ENCODE measurements at regions not wholly inside any gene's neighbourhood (a gene's known extent, or its start where the extent isn't known, plus 50 kb on each side); places are given as distances from the start of the nearest gene placed in this dataset.

- Histone ChIP-seq H3K27ac (no peak overlapping the region), H3K4me3 (no peak overlapping the region), H3K27me3 (no peaks in the 10 kb centered on the region), H3K36me3 (no peaks in the 10 kb centered on the region), H3K4me1 (no peaks in the 10 kb centered on the region), H3K9me3 (no peaks in the 10 kb centered on the region)
- DNase-seq, result no peak
- TF ChIP-seq POLR2A (IDR thresholded peaks at IDR 0.05) (no peak), CTCF (IDR thresholded peaks at IDR 0.05) (no peak)
- intact Hi-C loops (cut with DNase I; ENCODE audit: low total_unique reads), result no loop called here
These were observed 295.0 kb downstream of the TGFB2 start for GRCh38 chr1:218640173-218640572.

DNA sequence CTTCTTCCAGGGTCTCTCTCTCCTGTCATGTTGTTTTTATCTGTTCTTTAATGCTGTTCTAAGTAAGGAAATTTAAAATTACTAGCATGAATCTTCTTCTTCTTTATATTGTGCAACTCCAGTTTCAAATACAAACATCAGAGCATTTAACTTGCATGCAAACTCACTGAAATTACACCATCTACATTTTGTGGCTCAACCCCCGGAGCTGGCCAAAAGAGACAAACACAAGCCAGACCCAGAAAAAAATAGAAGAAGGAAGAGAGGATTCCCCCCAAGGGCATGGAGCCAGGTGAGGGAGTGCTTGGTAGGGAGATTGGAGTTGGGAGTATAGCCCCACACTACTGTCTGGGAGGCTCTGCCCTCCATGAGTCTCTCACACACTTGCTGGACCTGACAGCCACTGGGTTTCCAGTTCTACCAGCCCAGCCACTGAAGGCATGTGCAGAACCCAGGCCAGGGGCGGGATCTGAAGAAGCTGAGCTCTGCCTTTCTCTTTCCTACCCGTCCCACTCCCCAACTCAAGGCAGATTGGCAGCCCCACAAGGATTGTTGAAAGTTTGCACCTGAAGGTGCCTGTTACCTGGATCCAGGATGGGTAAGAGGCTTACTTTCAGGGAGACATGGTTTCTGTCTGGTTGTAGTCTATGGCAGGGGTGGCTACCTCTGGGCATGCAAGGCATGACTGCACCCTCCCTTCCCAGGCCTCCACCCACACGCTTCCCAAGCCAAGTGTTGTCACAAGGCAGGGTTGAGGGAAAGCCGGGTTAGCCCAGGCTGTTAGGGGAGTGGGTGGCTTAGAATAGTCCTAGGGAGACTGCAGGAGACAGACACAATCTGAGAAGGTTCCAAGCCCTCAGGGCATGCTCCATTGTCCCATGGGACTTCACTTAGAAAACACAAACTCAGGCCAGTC is 297.2 kb downstream of the TGFB2 start:
- Histone ChIP-seq H3K4me1 (no peaks in the 10 kb centered on the region), H3K27ac (peak overlapping the region; percentile 39 to 59), H3K9me3 (no peaks in the 10 kb centered on the region), H3K36me3 (no peaks in the 10 kb centered on the region), H3K4me3 (no peak overlapping the region), H3K27me3 (no peaks in the 10 kb centered on the region)
- intact Hi-C loops (cut with DNase I; ENCODE audit: low total_unique reads), result no loop called here
- DNase-seq, result peak; percentile 28 to 64
- no peak for TF ChIP-seq POLR2A (IDR thresholded peaks at IDR 0.05)
- TF ChIP-seq CTCF (IDR thresholded peaks at IDR 0.05), result no peak

GRCh38 chr1:218643281-218643680 is 298.1 kb downstream of the TGFB2 start:
- intact Hi-C loops (cut with DNase I; ENCODE audit: low total_unique reads), result no loop called here
- Histone ChIP-seq H3K4me3 (no peak overlapping the region), H3K27me3 (no peaks in the 10 kb centered on the region), H3K4me1 (no peaks in the 10 kb centered on the region), H3K36me3 (no peaks in the 10 kb centered on the region), H3K27ac (no peak overlapping the region), H3K9me3 (no peaks in the 10 kb centered on the region)
- TF ChIP-seq CTCF (IDR thresholded peaks at IDR 0.05) (no peak), POLR2A (IDR thresholded peaks at IDR 0.05) (no peak)
- no peak for DNase-seq

GRCh38 chr1:218643926-218644325 is 298.8 kb downstream of the TGFB2 start:
- no peaks in the 10 kb centered on the region for H3K27me3 ChIP-seq
- no peak for TF ChIP-seq CTCF (IDR thresholded peaks at IDR 0.05)
- TF ChIP-seq POLR2A (IDR thresholded peaks at IDR 0.05), result no peak
- DNase-seq, result no peak
- H3K27ac ChIP-seq, result no peak overlapping the region
- no peak overlapping the region for H3K4me3 ChIP-seq
- no peaks in the 10 kb centered on the region for H3K4me1 ChIP-seq
- intact Hi-C loops (cut with DNase I; ENCODE audit: low total_unique reads), result no loop called here
- no peaks in the 10 kb centered on the region for H3K36me3 ChIP-seq
- no peaks in the 10 kb centered on the region for H3K9me3 ChIP-seq

- H3K27me3 ChIP-seq, result no peaks in the 10 kb centered on the region
- H3K4me1 ChIP-seq, result no peaks in the 10 kb centered on the region
- H3K27ac ChIP-seq, result no peak overlapping the region
- H3K36me3 ChIP-seq, result no peaks in the 10 kb centered on the region
- intact Hi-C loops (cut with DNase I; ENCODE audit: low total_unique reads), result no loop called here
- DNase-seq, result no peak
- H3K4me3 ChIP-seq, result no peak overlapping the region
- no peaks in the 10 kb centered on the region for H3K9me3 ChIP-seq
- TF ChIP-seq POLR2A (IDR thresholded peaks at IDR 0.05), result no peak
- TF ChIP-seq CTCF (IDR thresholded peaks at IDR 0.05), result no peak
These were observed 301.2 kb downstream of the TGFB2 start for GRCh38 chr1:218646288-218646687.

All from uterus (tissue), 3 donors.